Fibroblast of villous mesenchyme (primary cell): ENCODE measurements at regions not wholly inside any gene's neighbourhood (a gene's known extent, or its start where the extent isn't known, plus 50 kb on each side); places are given as distances from the start of the nearest gene placed in this dataset.

Experiments used
- DNase-seq: peaks from one replicate; pipeline ENCODE4 v3.0.0-alpha.2; 2010; ENCODE audit warnings: low read depth
- H3K4me3 ChIP-seq: 2 replicates; pipeline ENCODE4 v1.5.1; 2011; ENCODE audit warnings: low read depth, mild to moderate bottlenecking, low read length
- CTCF ChIP-seq: IDR thresholded peaks from 2 replicates; pipeline ENCODE4 v1.5.1; 2012; ENCODE audit warnings: low read depth, mild to moderate bottlenecking, low read length; ENCODE audit not compliant: insufficient read depth

- TF ChIP-seq CTCF: no peak
- H3K4me3 ChIP-seq: no peak overlapping the region
- no peak for DNase-seq
Observed at GRCh38 chr7:112882991-112883390, 92.8 kb upstream of the TMEM168 start.

- TF ChIP-seq CTCF: no peak
- no peak overlapping the region for H3K4me3 ChIP-seq
Observed at GRCh38 chr7:112882511-112882910, 92.3 kb upstream of the TMEM168 start.

GRCh38 chr7:112882022-112882421, 91.8 kb upstream of the TMEM168 start:
- no peak for DNase-seq
- TF ChIP-seq CTCF: no peak
- no peak overlapping the region for H3K4me3 ChIP-seq

More at GRCh38 chr7:112882511-112882910, 92.3 kb upstream of the TMEM168 start:
- no peak for DNase-seq

- TF ChIP-seq CTCF: no peak
- no peak for DNase-seq
- no peak overlapping the region for H3K4me3 ChIP-seq
Observed at GRCh38 chr7:112880818-112881418, 90.7 kb upstream of the TMEM168 start.

GRCh38 chr7:112877691-112878460, 87.7 kb upstream of the TMEM168 start:
- H3K4me3 ChIP-seq: no peak overlapping the region
- no peak for DNase-seq
- TF ChIP-seq CTCF: no peak

GRCh38 chr7:112876877-112877276, 86.7 kb upstream of the TMEM168 start:
- no peak for TF ChIP-seq CTCF
- peak; percentile 16 for DNase-seq
- no peak overlapping the region for H3K4me3 ChIP-seq

GRCh38 chr7:112874909-112875308, 84.7 kb upstream of the TMEM168 start:
- no peak for TF ChIP-seq CTCF
- no peak overlapping the region for H3K4me3 ChIP-seq
- no peak for DNase-seq
